ENCODE measurements at regions not wholly inside any gene's neighbourhood (a gene's known extent, or its start where the extent isn't known, plus 50 kb on each side); places are given as distances from the start of the nearest gene placed in this dataset.
A peak's percentile ranks its signal among the peaks of the same experiment; 100 is the strongest.

DNA sequence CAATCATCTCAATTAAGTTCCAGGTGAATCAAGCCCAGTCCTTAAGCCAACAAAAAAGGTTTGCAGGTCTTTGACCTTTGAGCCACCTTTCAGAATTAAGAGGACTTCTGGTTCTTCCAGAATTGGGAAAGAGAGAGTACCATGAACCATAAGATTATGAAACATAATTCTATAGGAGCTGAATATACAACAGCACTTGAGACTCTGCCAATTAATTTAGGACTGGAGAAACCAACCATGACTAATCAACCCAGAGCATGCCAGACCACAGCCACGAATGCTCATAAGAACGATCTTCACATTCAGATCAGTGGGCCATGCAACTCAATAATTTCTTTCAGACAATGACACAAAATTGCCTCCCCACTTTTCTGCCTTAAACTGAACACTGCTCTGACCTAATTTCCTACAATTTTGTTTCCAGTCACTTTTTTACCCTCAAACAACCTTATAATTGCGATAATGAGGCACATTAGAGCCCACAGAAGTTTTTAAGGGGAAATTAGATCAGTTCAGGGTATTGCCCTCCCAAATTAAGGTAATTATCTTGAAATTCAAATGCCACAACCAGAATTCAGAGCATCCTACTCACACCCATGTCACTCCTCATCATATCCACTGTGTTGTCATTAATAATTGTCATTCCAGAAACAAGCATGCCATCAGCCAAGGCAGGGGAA lies 213.4 kb downstream of the ATPSCKMT start:
- H3K4me3 ChIP-seq (replicated peaks; ENCODE audit: low read depth, low read length) = no peak overlapping the region
- TF ChIP-seq, protein P1, sequence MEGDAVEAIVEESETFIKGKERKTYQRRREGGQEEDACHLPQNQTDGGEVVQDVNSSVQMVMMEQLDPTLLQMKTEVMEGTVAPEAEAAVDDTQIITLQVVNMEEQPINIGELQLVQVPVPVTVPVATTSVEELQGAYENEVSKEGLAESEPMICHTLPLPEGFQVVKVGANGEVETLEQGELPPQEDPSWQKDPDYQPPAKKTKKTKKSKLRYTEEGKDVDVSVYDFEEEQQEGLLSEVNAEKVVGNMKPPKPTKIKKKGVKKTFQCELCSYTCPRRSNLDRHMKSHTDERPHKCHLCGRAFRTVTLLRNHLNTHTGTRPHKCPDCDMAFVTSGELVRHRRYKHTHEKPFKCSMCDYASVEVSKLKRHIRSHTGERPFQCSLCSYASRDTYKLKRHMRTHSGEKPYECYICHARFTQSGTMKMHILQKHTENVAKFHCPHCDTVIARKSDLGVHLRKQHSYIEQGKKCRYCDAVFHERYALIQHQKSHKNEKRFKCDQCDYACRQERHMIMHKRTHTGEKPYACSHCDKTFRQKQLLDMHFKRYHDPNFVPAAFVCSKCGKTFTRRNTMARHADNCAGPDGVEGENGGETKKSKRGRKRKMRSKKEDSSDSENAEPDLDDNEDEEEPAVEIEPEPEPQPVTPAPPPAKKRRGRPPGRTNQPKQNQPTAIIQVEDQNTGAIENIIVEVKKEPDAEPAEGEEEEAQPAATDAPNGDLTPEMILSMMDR (IDR thresholded peaks at IDR 0.05; ENCODE audit: low read depth, low read length, missing control alignments) = no peak
- DNase-seq (ENCODE audit: extremely low read depth, low read depth) = no peak

DNA sequence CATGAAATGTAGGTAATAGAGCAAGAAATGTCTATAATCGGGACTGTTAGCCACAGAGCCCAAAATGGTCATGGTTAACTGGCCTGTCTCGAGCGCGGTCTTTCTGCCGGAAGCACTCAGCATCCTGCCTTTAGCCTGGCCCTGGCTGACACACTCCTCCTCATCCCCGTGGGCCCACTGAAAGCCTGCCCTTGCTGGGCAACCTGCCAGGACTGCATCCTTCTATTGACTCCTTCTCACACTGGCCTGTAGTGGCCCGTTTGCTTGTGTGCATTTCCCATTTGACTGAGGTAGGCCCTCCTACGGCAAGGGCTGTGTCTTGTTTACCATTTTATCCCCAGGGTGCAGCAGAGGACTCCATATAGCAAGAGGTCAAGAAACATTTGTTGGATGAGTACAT lies 215.7 kb downstream of the ATPSCKMT start:
- no peak for DNase-seq (ENCODE audit: extremely low read depth, low read depth)
- TF ChIP-seq, protein P1 (IDR thresholded peaks at IDR 0.05; ENCODE audit: low read depth, low read length, missing control alignments) = no peak
- H3K4me3 ChIP-seq (replicated peaks; ENCODE audit: low read depth, low read length) = no peak overlapping the region

DNA sequence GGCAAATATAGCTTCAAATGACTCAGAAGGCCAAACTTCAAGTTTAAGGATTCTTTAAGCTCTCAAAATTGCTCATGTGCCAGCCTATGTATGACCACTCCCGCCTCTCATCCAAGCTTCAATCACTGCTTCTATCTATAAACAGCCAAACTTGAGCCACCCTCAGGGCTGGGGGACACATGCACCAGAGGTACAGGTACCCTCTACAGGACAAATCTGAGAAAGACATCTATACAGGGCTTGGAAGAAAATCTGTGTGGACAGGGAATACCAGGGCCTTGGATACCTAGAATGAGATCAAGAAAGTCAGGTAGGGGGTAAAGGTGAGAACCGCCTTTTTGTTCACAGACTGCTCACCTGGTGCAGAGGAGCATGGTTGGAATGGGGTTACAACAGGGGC lies 217.9 kb downstream of the ATPSCKMT start:
- H3K4me3 ChIP-seq (replicated peaks; ENCODE audit: low read depth, low read length) = no peak overlapping the region
- DNase-seq (ENCODE audit: extremely low read depth, low read depth) = no peak
- TF ChIP-seq, protein P1 (IDR thresholded peaks at IDR 0.05; ENCODE audit: low read depth, low read length, missing control alignments) = no peak

DNA sequence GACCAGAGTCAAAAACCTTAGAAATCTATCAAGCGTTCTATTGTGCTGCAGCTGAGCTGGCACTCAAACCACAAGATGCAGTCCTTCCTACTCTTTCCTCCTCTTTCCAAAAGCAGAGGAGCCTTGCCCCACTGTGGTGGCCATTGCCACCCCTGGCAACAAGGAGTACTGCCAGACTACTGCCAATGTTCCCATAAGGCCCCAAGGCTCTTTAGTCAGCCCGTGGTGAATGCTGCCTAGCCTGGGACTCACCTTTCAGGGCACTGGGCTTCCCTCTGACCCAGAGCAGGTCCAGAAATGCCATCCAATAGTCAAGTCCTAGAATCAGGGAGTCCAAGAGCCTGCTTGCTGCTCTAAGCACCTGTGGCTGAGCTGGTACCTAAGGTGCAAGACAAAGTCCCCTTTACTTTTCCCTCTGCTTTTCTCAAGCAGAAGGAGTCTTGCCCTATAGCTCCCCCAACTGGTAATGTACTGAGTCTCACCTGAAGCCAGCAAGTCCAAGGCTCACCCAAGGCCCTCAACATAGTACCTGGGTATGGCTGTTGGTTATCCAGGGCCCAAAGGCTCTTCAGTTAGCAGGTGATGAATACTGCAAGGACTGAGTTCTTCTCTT lies 219.4 kb downstream of the ATPSCKMT start:
- no peak overlapping the region for H3K4me3 ChIP-seq (replicated peaks; ENCODE audit: low read depth, low read length)
- DNase-seq (ENCODE audit: extremely low read depth, low read depth) = no peak
- TF ChIP-seq, protein P1 (IDR thresholded peaks at IDR 0.05; ENCODE audit: low read depth, low read length, missing control alignments) = peak; percentile 49

DNA sequence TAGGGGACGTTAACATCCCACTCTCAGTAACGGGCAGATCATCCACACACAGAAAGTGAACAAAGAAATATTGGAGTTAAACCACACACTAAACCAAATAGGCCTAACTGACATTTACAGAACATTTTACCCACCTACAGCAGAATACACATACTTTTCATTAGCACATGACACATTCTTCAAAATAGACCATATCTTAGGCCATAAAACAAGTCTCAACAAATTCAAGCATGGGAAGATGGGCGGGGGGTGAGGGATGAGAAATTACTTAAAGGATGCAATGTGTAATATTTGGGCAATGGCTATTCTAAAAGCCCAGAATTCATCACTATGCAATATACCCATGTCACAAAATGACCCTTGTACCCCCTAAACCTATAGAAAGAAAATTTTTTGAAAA lies 226.2 kb downstream of the ATPSCKMT start:
- H3K4me3 ChIP-seq (replicated peaks; ENCODE audit: low read depth, low read length) = no peak overlapping the region
- TF ChIP-seq, protein P1 (IDR thresholded peaks at IDR 0.05; ENCODE audit: low read depth, low read length, missing control alignments) = no peak
- no peak for DNase-seq (ENCODE audit: extremely low read depth, low read depth)

DNA sequence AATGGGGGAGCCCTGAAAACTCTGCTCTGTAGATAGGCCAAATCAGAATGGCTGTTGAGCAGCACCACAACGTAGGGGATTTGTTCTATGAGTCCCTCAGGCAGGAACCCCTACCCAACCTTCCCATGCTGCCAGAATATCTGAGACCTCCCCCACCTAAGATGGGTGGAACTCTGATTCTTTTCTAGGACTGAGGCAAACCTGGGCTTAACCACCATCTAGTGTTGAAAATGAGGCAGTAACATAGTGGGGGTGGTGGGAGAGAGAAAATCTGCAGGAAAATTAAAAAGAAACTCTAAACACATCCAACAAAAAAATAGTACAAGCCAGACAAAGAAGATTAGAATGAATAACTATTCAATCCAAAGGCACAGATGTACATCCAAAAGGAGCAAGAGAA lies 228.4 kb downstream of the ATPSCKMT start:
- DNase-seq (ENCODE audit: extremely low read depth, low read depth) = no peak
- TF ChIP-seq, protein P1 (IDR thresholded peaks at IDR 0.05; ENCODE audit: low read depth, low read length, missing control alignments) = no peak

More for the DNA sequence above, 228.4 kb downstream of the ATPSCKMT start:
- H3K4me3 ChIP-seq (replicated peaks; ENCODE audit: low read depth, low read length) = no peak overlapping the region
